PFSK-1 (cell line): ENCODE measurements at regions not wholly inside any gene's neighbourhood (a gene's known extent, or its start where the extent isn't known, plus 50 kb on each side); places are given as distances from the start of the nearest gene placed in this dataset.

Experiments used
- FOXP2 ChIP-seq: optimal IDR thresholded peaks from 2 replicates; pipeline ENCODE3; 2011; ENCODE audit warnings: borderline replicate concordance, control low read depth, inconsistent platforms; ENCODE audit not compliant: insufficient read depth; ENCODE audit errors: extremely low read length, extremely low read depth
- POLR2AphosphoS5 ChIP-seq: IDR thresholded peaks from 2 replicates; pipeline ENCODE4 v1.6.1; 2012; ENCODE audit warnings: low read depth, mild to moderate bottlenecking, control low read depth, low read length, moderate library complexity
- REST ChIP-seq, 2 experiments: IDR thresholded peaks; 2 replicates each; pipeline versions ENCODE4 v1.6.1 to v1.8.0; 2011 to 2012; ENCODE audit warnings: low read depth in 2 of 2, low read length in 2 of 2, control low read depth in 1 of 2, inconsistent platforms in 1 of 2, mild to moderate bottlenecking in 1 of 2, moderate library complexity in 1 of 2; ENCODE audit not compliant: insufficient read depth in 1 of 2
- SIN3A ChIP-seq: IDR thresholded peaks from 2 replicates; pipeline ENCODE4 v1.6.1; 2012; ENCODE audit warnings: mild to moderate bottlenecking, low read length, moderate library complexity, borderline replicate concordance; ENCODE audit not compliant: insufficient read depth
- TAF1 ChIP-seq: IDR thresholded peaks from 2 replicates; pipeline ENCODE4 v1.6.1; 2012; ENCODE audit warnings: low read length, control low read depth, borderline replicate concordance; ENCODE audit not compliant: insufficient read depth

GRCh38 chr14:97380539-97380941, 583.4 kb downstream of the VRK1 start:
- TF ChIP-seq SIN3A (no peak), POLR2AphosphoS5 (no peak), TAF1 (no peak), FOXP2 (no peak), REST (IDR thresholded peaks at IDR 0.05; ENCODE audit: insufficient read depth in 1 of 2, low read depth in 2 of 2, low read length in 2 of 2) (no peak)

GRCh38 chr14:97381309-97381708, 584.1 kb downstream of the VRK1 start:
- no peak for TF ChIP-seq FOXP2
- no peak for TF ChIP-seq REST (IDR thresholded peaks at IDR 0.05; ENCODE audit: insufficient read depth in 1 of 2, low read depth in 2 of 2, low read length in 2 of 2)
- TF ChIP-seq POLR2AphosphoS5, result no peak
- TF ChIP-seq TAF1, result no peak
- no peak for TF ChIP-seq SIN3A

- TF ChIP-seq SIN3A (no peak), POLR2AphosphoS5 (no peak), FOXP2 (no peak), TAF1 (no peak)
Observed at GRCh38 chr14:97382616-97383226, 585.5 kb downstream of the VRK1 start.

GRCh38 chr14:97385727-97386126, 588.5 kb downstream of the VRK1 start:
- no peak for TF ChIP-seq REST (IDR thresholded peaks at IDR 0.05; ENCODE audit: insufficient read depth in 1 of 2, low read depth in 2 of 2, low read length in 2 of 2)
- TF ChIP-seq TAF1, result no peak
- TF ChIP-seq FOXP2, result no peak
- no peak for TF ChIP-seq SIN3A
- no peak for TF ChIP-seq POLR2AphosphoS5

- TF ChIP-seq REST (IDR thresholded peaks at IDR 0.05; ENCODE audit: insufficient read depth in 1 of 2, low read depth in 2 of 2, low read length in 2 of 2) (no peak), FOXP2 (no peak), POLR2AphosphoS5 (no peak), SIN3A (no peak), TAF1 (no peak)
Observed at GRCh38 chr14:97387252-97387874, 590.2 kb downstream of the VRK1 start.
